Sciatic nerve (tissue), 2 donors: ENCODE measurements at regions not wholly inside any gene's neighbourhood (a gene's known extent, or its start where the extent isn't known, plus 50 kb on each side); places are given as distances from the start of the nearest gene placed in this dataset.
"Not testable (repeated sequence)": the region's sequence is repeated elsewhere in the genome, so short reads cannot be mapped to it uniquely, and the experiment has no call there.

Experiments used
- ATAC-seq: fragments of 200-7000 bp; cut with Tn5 transposase; one replicate; pipeline ENCODE4 v1.9.1; 2020; ENCODE audit warnings: mild to moderate bottlenecking, moderate library complexity
- DNase-seq: peaks from one replicate; pipeline ENCODE4 v3.0.0-alpha.2; 2020; ENCODE audit warnings: low spot score
- intact Hi-C: fragments of 100-400 bp; cut with DNase I; formaldehyde crosslinking; loops from one replicate; pipeline ENCODE4 v1.14.2; 2022
- donor health status: DM: no; HTN: no; CAD: no.
- donor health status: DM: no; HTN: no; CAD: no.

- no peak for DNase-seq
- intact Hi-C loops, result no loop called here
- ATAC-seq, result no peak
These were observed 100.2 kb downstream of the GPR85 start for GRCh38 chr7:112986256-112987031.

GRCh38 chr7:112985377-112985987 lies 101.1 kb downstream of the GPR85 start:
- ATAC-seq (no peak), DNase-seq (no peak)

GRCh38 chr7:112982441-112983063 lies 104.1 kb downstream of the GPR85 start:
- intact Hi-C loops, result no loop called here
- no peak for DNase-seq
- no peak for ATAC-seq

More at GRCh38 chr7:112985377-112985987, 101.1 kb downstream of the GPR85 start:
- intact Hi-C loops, result no loop called here

- ATAC-seq, result no peak
- no peak for DNase-seq
- intact Hi-C loops, result no loop called here
These were observed 104.7 kb downstream of the GPR85 start for GRCh38 chr7:112981966-112982365.

GRCh38 chr7:112979055-112979454 lies 107.6 kb downstream of the GPR85 start:
- DNase-seq, ATAC-seq, intact Hi-C loops: not testable (repeated sequence)

- intact Hi-C loops, ATAC-seq, DNase-seq: not testable (repeated sequence)
These were observed 109.2 kb downstream of the GPR85 start for GRCh38 chr7:112977244-112977955.

GRCh38 chr7:112970771-112971170 lies 115.9 kb downstream of the GPR85 start:
- DNase-seq, result no peak
- no peak for ATAC-seq
- intact Hi-C loops, result no loop called here

GRCh38 chr7:112969946-112970345 lies 116.7 kb downstream of the GPR85 start:
- DNase-seq, result no peak
- ATAC-seq, result no peak

GRCh38 chr7:112965506-112965905 lies 121.1 kb downstream of the GPR85 start:
- ATAC-seq (no peak), DNase-seq (no peak)
- intact Hi-C loops, result no loop called here

More at GRCh38 chr7:112969946-112970345, 116.7 kb downstream of the GPR85 start:
- intact Hi-C loops, result no loop called here

GRCh38 chr7:112963634-112964033 lies 123.0 kb downstream of the GPR85 start:
- DNase-seq (no peak), ATAC-seq (no peak)
- intact Hi-C loops, result no loop called here

- DNase-seq (no peak), ATAC-seq (no peak)
- intact Hi-C loops, result no loop called here
These were observed 123.8 kb downstream of the GPR85 start for GRCh38 chr7:112962815-112963214.

GRCh38 chr7:112959276-112959675 lies 127.4 kb downstream of the GPR85 start:
- DNase-seq (no peak), ATAC-seq (no peak)
- intact Hi-C loops, result no loop called here

GRCh38 chr7:112958775-112959174 lies 127.9 kb downstream of the GPR85 start:
- ATAC-seq, result no peak
- intact Hi-C loops, result no loop called here
- DNase-seq, result no peak

- intact Hi-C loops, result no loop called here
- ATAC-seq, result no peak
- no peak for DNase-seq
These were observed 128.7 kb downstream of the GPR85 start for GRCh38 chr7:112957901-112958300.

GRCh38 chr7:112953031-112953430 lies 133.6 kb downstream of the GPR85 start:
- ATAC-seq, intact Hi-C loops, DNase-seq: not testable (repeated sequence)

GRCh38 chr7:112951070-112951469 lies 135.6 kb downstream of the GPR85 start:
- DNase-seq (no peak), ATAC-seq (no peak)
- intact Hi-C loops, result no loop called here

GRCh38 chr7:112949682-112950081 lies 136.9 kb downstream of the GPR85 start:
- DNase-seq, intact Hi-C loops, ATAC-seq: not testable (repeated sequence)

GRCh38 chr7:112946350-112946749 lies 140.3 kb downstream of the GPR85 start:
- ATAC-seq (no peak), DNase-seq (no peak)
- intact Hi-C loops, result no loop called here

- intact Hi-C loops, result no loop called here
- no peak for DNase-seq
- ATAC-seq, result no peak
These were observed 141.6 kb downstream of the GPR85 start for GRCh38 chr7:112945046-112945445.
